Thoracic aorta (tissue), 2 donors: ENCODE measurements at regions not wholly inside any gene's neighbourhood (a gene's known extent, or its start where the extent isn't known, plus 50 kb on each side); places are given as distances from the start of the nearest gene placed in this dataset.
"Not testable (repeated sequence)": the region's sequence is repeated elsewhere in the genome, so short reads cannot be mapped to it uniquely, and the experiment has no call there.

Experiments used
- ATAC-seq: fragments of 150-250 bp; one replicate; pipeline ENCODE4 v1.8.0; 2017; ENCODE audit warnings: low read depth; ENCODE audit not compliant: insufficient number of reproducible peaks, low FRiP score
- DNase-seq: peaks from one replicate; pipeline ENCODE4 v3.0.0-alpha.2; 2020; ENCODE audit warnings: low spot score
- H3K27ac ChIP-seq, 2 donors: fragments of 200-600 bp; sonication (generic); 1 replicate in 1 of 2; 2 replicates in 1 of 2; pipeline ENCODE4 v1.5.1; 2016; ENCODE audit warnings: mild to moderate bottlenecking in 2 of 2, moderate library complexity in 2 of 2
- H3K27me3 ChIP-seq: fragments of 200-600 bp; sonication (generic); replicated peaks from 2 replicates; pipeline ENCODE4 v1.6.0; 2016; ENCODE audit warnings: mild to moderate bottlenecking; ENCODE audit not compliant: insufficient read depth
- H3K36me3 ChIP-seq: fragments of 200-600 bp; sonication (generic); one replicate; pipeline ENCODE4 v1.5.1; 2016
- H3K4me1 ChIP-seq, 2 donors: fragments of 200-600 bp; sonication (generic); 1 replicate in 1 of 2; 2 replicates in 1 of 2; pipeline versions ENCODE4 v1.5.1 to v1.6.0; 2016; ENCODE audit warnings: low read depth in 2 of 2, mild to moderate bottlenecking in 1 of 2; ENCODE audit not compliant: control insufficient read depth in 1 of 2
- H3K4me3 ChIP-seq: fragments of 200-600 bp; sonication (generic); 2 replicates; pipeline ENCODE4 v1.5.1; 2016; ENCODE audit warnings: mild to moderate bottlenecking
- H3K9me3 ChIP-seq: fragments of 200-600 bp; sonication (generic); 2 replicates; pipeline ENCODE4 v1.5.1; 2016
- CTCF ChIP-seq: fragments of 200-600 bp; sonication (generic); IDR thresholded peaks from one replicate; pipeline ENCODE4 v1.5.1; 2019; ENCODE audit warnings: antibody characterized with exemption

- H3K4me1 ChIP-seq = no peaks in the 10 kb centered on the region
- ATAC-seq (no peak), DNase-seq (no peak)
- no peaks in the 10 kb centered on the region for H3K27me3 ChIP-seq
- no peaks in the 10 kb centered on the region for H3K9me3 ChIP-seq
- H3K4me3 ChIP-seq = no peak overlapping the region
- no peak overlapping the region for H3K27ac ChIP-seq
- no peak for TF ChIP-seq CTCF
- H3K36me3 ChIP-seq = no peaks in the 10 kb centered on the region
Measured at GRCh38 chr7:86444245-86444644, 199.5 kb upstream of the GRM3 start.

GRCh38 chr7:86440420-86440819, 203.3 kb upstream of the GRM3 start:
- H3K4me3 ChIP-seq, H3K27ac ChIP-seq, ATAC-seq, H3K9me3 ChIP-seq, H3K27me3 ChIP-seq, H3K36me3 ChIP-seq, H3K4me1 ChIP-seq, DNase-seq: not testable (repeated sequence)

GRCh38 chr7:86437951-86438450, 205.7 kb upstream of the GRM3 start:
- DNase-seq (no peak), ATAC-seq (no peak)
- TF ChIP-seq CTCF = no peak
- Histone ChIP-seq H3K4me1 (no peaks in the 10 kb centered on the region), H3K27me3 (no peaks in the 10 kb centered on the region), H3K9me3 (no peaks in the 10 kb centered on the region), H3K36me3 (no peaks in the 10 kb centered on the region), H3K4me3 (no peak overlapping the region), H3K27ac (no peak overlapping the region)

- H3K4me3 ChIP-seq = no peak overlapping the region
- TF ChIP-seq CTCF = no peak
- H3K4me1 ChIP-seq = no peaks in the 10 kb centered on the region
- H3K27me3 ChIP-seq = no peaks in the 10 kb centered on the region
- H3K9me3 ChIP-seq = no peaks in the 10 kb centered on the region
- DNase-seq (no peak), ATAC-seq (no peak)
- H3K36me3 ChIP-seq = no peaks in the 10 kb centered on the region
- no peak overlapping the region for H3K27ac ChIP-seq
Measured at GRCh38 chr7:86431761-86432160, 211.9 kb upstream of the GRM3 start.

GRCh38 chr7:86411814-86412213, 231.9 kb upstream of the GRM3 start:
- DNase-seq (no peak), ATAC-seq (no peak)
- H3K4me3 ChIP-seq = no peak overlapping the region
- H3K27me3 ChIP-seq = no peaks in the 10 kb centered on the region
- no peak for TF ChIP-seq CTCF
- H3K27ac ChIP-seq = no peak overlapping the region
- no peaks in the 10 kb centered on the region for H3K4me1 ChIP-seq
- no peaks in the 10 kb centered on the region for H3K9me3 ChIP-seq
- H3K36me3 ChIP-seq = no peaks in the 10 kb centered on the region

GRCh38 chr7:86407291-86407690, 236.4 kb upstream of the GRM3 start:
- H3K27ac ChIP-seq = no peak overlapping the region
- no peak for TF ChIP-seq CTCF
- no peak overlapping the region for H3K4me3 ChIP-seq
- ATAC-seq (no peak), DNase-seq (no peak)
- H3K36me3 ChIP-seq = no peaks in the 10 kb centered on the region
- H3K4me1 ChIP-seq = no peaks in the 10 kb centered on the region
- H3K27me3 ChIP-seq = no peaks in the 10 kb centered on the region
- no peaks in the 10 kb centered on the region for H3K9me3 ChIP-seq
